GM12873 (cell line): ENCODE measurements at regions not wholly inside any gene's neighbourhood (a gene's known extent, or its start where the extent isn't known, plus 50 kb on each side); places are given as distances from the start of the nearest gene placed in this dataset.

Experiments
- TF ChIP-seq, protein P1 (sequence below): IDR thresholded peaks from 2 replicates; pipeline ENCODE4 v1.5.1; 2012; ENCODE audit warnings: low read depth, mild to moderate bottlenecking, moderate library complexity, low read length, control low read depth; ENCODE audit not compliant: insufficient read depth; ENCODE audit errors: missing control alignments

DNA sequence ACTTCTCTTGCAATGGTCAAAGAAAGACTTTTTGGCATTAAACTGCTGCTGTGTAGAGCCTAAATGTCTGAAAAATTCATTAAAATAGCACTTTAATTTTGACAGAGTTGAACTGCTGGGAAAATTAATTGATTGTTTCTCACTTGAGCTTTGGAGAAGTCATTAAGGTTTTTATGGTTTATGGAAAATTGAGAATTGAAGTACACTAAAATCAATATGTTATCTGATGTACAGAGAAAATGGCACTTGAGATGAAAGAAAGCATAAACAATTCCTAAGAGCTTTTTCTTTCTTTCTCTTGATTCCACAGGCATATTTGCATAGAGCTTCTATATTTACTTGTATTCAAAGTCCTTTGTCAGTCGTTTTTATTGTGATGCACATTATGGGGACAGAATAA is 188.5 kb upstream of the CAND1 start:
- TF ChIP-seq, protein P1, sequence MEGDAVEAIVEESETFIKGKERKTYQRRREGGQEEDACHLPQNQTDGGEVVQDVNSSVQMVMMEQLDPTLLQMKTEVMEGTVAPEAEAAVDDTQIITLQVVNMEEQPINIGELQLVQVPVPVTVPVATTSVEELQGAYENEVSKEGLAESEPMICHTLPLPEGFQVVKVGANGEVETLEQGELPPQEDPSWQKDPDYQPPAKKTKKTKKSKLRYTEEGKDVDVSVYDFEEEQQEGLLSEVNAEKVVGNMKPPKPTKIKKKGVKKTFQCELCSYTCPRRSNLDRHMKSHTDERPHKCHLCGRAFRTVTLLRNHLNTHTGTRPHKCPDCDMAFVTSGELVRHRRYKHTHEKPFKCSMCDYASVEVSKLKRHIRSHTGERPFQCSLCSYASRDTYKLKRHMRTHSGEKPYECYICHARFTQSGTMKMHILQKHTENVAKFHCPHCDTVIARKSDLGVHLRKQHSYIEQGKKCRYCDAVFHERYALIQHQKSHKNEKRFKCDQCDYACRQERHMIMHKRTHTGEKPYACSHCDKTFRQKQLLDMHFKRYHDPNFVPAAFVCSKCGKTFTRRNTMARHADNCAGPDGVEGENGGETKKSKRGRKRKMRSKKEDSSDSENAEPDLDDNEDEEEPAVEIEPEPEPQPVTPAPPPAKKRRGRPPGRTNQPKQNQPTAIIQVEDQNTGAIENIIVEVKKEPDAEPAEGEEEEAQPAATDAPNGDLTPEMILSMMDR, result no peak

DNA sequence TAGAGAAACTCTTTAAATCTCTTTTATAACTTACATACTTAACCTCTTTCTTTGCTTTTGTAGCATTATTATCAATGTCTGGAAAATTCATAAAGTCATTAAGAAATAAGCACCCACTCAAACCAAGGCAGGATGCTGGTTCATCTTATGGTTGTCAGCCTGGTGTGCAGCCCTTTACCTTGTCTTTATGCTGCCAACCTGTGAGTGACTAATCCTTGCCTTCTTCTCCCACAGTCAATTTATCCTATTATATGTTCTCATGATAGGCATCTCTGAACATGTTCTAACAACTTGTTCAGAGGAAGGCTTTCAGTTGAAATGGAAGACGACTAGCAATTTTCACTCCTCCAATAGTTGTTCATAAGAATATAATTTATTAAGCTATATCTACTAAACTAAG is 186.9 kb upstream of the CAND1 start:
- TF ChIP-seq, protein P1, result no peak

DNA sequence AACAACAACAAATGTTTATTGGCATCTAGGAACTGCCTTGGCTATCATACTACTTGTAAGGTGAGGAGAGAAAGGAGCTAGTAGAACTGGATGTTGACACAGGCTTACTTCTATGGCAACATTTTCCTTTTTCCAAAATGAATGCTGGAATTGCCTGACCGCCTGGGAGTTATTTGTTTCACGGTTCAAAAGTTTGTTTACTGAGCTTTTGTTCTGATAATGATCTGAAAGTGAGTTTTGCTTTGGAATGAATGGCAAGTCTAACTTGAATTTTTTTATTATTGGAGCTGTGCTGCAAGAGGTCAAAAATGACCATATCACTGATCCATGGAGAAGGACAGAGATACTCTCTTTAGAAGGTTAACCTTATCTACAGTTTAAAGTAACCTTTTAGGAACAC is 183.5 kb upstream of the CAND1 start:
- TF ChIP-seq, protein P1, result no peak

DNA sequence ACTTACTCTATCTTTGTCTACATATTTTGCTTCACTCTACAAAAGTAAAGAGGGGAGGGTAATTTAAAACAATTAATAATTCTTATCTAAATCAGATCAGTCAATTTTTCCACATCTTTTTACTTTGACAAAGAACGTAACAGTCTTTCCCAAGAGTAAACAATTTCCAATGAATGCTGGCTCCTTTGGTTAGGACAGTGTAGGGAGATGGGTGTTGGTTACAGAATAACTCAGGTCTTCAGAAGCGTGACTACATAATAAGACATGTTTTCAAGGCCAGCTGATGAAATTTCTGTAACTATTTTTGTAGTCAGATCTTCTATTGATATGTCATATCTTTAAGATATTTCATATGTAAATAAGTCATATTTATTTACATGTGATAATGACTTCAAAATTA is 183.0 kb upstream of the CAND1 start:
- TF ChIP-seq, protein P1, result no peak

DNA sequence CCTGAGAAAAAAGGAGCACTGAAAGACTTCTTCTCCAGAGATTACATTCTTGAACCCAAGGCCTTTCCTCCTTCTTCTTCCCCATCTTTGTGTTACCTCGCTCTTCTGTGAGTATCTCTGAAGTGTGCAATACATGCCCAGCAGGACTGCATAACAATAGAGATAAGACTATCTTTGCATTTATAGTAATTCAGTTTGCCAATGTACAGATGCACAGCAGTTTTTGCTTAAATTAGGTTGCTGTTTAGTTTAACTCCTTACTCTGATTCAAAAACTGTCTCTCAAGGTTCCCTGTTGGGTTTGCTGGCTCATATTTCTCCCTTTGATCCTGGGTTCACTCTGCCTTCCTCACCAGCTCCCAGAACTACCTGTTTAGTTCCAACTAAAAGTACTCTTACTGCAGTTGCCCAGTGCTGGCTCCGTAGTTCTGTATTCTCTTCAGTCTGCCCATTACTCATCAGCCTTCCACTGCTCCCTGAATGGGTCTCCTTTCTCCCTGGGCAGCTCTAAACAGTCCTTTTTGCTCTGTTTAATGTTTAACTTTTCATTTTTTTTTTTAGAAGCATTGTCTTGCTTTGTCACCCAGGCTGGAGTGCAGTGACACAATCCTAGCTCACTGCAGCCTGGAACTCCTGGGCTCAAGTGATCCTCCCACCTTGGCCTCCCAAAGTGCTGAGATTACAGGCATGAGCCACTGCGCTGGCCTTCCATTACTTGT is 180.6 kb upstream of the CAND1 start:
- TF ChIP-seq, protein P1, result no peak

DNA sequence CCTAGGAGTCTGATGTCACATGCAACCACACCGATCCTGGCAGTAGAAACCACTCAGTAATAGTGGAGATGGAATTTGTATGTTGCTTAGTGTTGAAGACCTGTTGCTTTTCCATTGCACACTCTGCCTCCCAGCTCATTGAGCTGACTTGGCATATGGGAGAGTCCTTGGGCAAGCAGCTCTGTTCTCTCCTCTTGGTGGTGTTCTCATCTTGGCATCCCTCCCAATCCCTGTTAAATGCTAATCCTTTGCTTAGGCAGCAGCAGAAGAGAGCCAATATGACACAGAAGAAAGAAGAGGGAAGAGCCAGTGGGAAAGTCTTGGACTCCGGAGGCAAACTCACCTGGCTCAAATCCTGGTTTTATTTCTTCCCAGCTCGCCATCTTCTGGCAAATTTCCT is 178.0 kb upstream of the CAND1 start:
- TF ChIP-seq, protein P1, result no peak

DNA sequence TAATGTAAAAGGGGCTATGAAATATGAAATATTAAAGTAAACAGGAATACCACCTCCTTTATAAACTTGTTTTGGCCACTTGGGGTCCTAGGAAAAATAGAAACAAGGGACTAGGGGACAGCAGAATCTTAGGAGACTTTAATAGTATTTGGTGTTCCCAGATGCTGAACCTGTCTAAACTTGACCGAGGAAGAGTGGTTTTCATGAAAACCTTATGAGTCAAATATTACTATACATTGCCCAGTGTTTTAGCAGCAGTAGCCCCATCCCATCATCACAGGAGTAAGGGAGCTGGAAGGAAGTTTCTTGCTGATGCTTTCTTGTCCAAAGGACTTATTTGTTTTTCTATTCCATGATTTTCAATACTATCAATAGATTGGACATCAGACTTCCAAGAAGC is 177.5 kb upstream of the CAND1 start:
- TF ChIP-seq, protein P1, result no peak
